Esophagus squamous epithelium (tissue), 4 donors: ENCODE measurements at regions not wholly inside any gene's neighbourhood (a gene's known extent, or its start where the extent isn't known, plus 50 kb on each side); places are given as distances from the start of the nearest gene placed in this dataset.

Experiments used
- POLR2A ChIP-seq, 4 donors: fragments of 450-650 bp; IDR thresholded peaks; one replicate each; pipeline ENCODE4 v1.6.1; 2017; ENCODE audit warnings: antibody characterized with exemption in 4 of 4, mild to moderate bottlenecking in 4 of 4, moderate library complexity in 3 of 4
- TF ChIP-seq, protein P1 (sequence below), 6 experiments: fragments of 450-650 bp in 4 of 6; fragments of 200-600 bp in 2 of 6; sonication (generic) in 2 of 6; IDR thresholded peaks; one replicate each; pipeline ENCODE4 v1.5.1; 2016 to 2019; ENCODE audit warnings: antibody characterized with exemption in 6 of 6, mild to moderate bottlenecking in 4 of 6, moderate library complexity in 4 of 6

DNA sequence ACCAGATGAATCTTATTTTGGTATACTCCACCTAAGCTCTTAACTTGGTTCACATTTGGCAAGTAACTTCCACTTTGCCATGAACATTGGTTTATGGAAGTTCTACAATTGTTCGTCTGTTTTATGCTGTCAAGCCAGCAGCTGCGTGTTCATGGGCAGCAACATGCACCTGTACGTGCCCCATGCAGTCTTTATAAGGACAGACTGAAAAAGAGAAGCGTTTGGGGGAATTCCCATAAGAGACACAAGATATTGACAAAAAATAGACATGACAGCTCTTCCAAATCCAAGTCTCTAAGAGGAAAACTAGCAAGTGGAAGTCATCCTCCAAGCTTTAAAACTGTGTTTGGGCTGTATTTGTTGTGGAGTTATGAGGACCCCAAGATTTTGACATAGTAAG lies 151.6 kb downstream of the SLC16A9 start:
- TF ChIP-seq, protein P1, sequence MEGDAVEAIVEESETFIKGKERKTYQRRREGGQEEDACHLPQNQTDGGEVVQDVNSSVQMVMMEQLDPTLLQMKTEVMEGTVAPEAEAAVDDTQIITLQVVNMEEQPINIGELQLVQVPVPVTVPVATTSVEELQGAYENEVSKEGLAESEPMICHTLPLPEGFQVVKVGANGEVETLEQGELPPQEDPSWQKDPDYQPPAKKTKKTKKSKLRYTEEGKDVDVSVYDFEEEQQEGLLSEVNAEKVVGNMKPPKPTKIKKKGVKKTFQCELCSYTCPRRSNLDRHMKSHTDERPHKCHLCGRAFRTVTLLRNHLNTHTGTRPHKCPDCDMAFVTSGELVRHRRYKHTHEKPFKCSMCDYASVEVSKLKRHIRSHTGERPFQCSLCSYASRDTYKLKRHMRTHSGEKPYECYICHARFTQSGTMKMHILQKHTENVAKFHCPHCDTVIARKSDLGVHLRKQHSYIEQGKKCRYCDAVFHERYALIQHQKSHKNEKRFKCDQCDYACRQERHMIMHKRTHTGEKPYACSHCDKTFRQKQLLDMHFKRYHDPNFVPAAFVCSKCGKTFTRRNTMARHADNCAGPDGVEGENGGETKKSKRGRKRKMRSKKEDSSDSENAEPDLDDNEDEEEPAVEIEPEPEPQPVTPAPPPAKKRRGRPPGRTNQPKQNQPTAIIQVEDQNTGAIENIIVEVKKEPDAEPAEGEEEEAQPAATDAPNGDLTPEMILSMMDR (IDR thresholded peaks at IDR 0.05): no peak
- TF ChIP-seq POLR2A (IDR thresholded peaks at IDR 0.05): no peak
